CD8-positive, alpha-beta memory T cell (primary cell): ENCODE measurements at regions not wholly inside any gene's neighbourhood (a gene's known extent, or its start where the extent isn't known, plus 50 kb on each side); places are given as distances from the start of the nearest gene placed in this dataset.

Experiments
- CTCF ChIA-PET: fragments of 350-600 bp; sonication (Branson Sonifier 250); formaldehyde crosslinking; loops from one replicate; lab custom pipeline; 2021; ENCODE audit warnings: antibody characterized with exemption; lab: Charles Lee
- POLR2A ChIA-PET: fragments of 350-600 bp; sonication (Branson Sonifier 250); formaldehyde crosslinking; loops from one replicate; lab custom pipeline; 2021; ENCODE audit warnings: antibody characterized with exemption; lab: Charles Lee
- DNase-seq, 5 donors: peaks; one replicate each; pipeline versions ENCODE4 v3.0.0 to v3.0.0-alpha.2; 2020 to 2022; ENCODE audit warnings: mixed read lengths in 1 of 5
- H3K27ac ChIP-seq: one replicate; pipeline ENCODE4 v1.7.0; 2013; ENCODE audit warnings: low read depth, mild to moderate bottlenecking, low read length, moderate library complexity
- H3K27me3 ChIP-seq: 2 replicates; pipeline ENCODE4 v1.7.0; 2013; ENCODE audit warnings: low read length, mild to moderate bottlenecking; ENCODE audit not compliant: insufficient read depth, poor library complexity, severe bottlenecking
- H3K36me3 ChIP-seq: 2 replicates; pipeline ENCODE4 v1.7.0; 2013; ENCODE audit warnings: mild to moderate bottlenecking, low read length, moderate library complexity; ENCODE audit not compliant: insufficient read depth
- H3K4me1 ChIP-seq: 2 replicates; pipeline ENCODE4 v1.7.0; 2013; ENCODE audit warnings: mild to moderate bottlenecking, low read length, moderate library complexity; ENCODE audit not compliant: insufficient read depth
- H3K4me3 ChIP-seq: 2 replicates; pipeline ENCODE4 v1.7.0; 2013; ENCODE audit warnings: mild to moderate bottlenecking, low read length
- H3K9me3 ChIP-seq: 2 replicates; pipeline ENCODE4 v1.7.0; 2013; ENCODE audit warnings: mild to moderate bottlenecking, low read length
- H3K27ac Mint-ChIP-seq, 8 donors: one replicate each; pipeline ENCODE4 v1.8.0; 2020 to 2021; ENCODE audit warnings: mixed read lengths in 8 of 8, mild to moderate bottlenecking in 6 of 8, inconsistent platforms in 3 of 8, moderate library complexity in 3 of 8
- H3K27me3 Mint-ChIP-seq, 2 donors: one replicate each; pipeline ENCODE4 v1.8.0; 2020 to 2021; ENCODE audit warnings: mixed read lengths in 2 of 2, mild to moderate bottlenecking in 1 of 2, moderate library complexity in 1 of 2
- H3K36me3 Mint-ChIP-seq, 3 donors: one replicate each; pipeline ENCODE4 v1.8.0; 2020 to 2021; ENCODE audit warnings: mixed read lengths in 3 of 3, inconsistent platforms in 1 of 3, mild to moderate bottlenecking in 1 of 3
- H3K4me1 Mint-ChIP-seq, 3 donors: one replicate each; pipeline ENCODE4 v1.8.0; 2020 to 2021; ENCODE audit warnings: mixed read lengths in 3 of 3, inconsistent platforms in 1 of 3, mild to moderate bottlenecking in 1 of 3
- H3K4me3 Mint-ChIP-seq, 7 donors: one replicate each; pipeline ENCODE4 v1.8.0; 2020 to 2021; ENCODE audit warnings: mixed read lengths in 7 of 7, mild to moderate bottlenecking in 6 of 7, moderate library complexity in 4 of 7, inconsistent platforms in 2 of 7
- H3K9me3 Mint-ChIP-seq, 5 donors: one replicate each; pipeline ENCODE4 v1.8.0; 2020 to 2022; ENCODE audit warnings: mixed read lengths in 5 of 5, mild to moderate bottlenecking in 3 of 5, moderate library complexity in 2 of 5, inconsistent platforms in 1 of 5

DNA sequence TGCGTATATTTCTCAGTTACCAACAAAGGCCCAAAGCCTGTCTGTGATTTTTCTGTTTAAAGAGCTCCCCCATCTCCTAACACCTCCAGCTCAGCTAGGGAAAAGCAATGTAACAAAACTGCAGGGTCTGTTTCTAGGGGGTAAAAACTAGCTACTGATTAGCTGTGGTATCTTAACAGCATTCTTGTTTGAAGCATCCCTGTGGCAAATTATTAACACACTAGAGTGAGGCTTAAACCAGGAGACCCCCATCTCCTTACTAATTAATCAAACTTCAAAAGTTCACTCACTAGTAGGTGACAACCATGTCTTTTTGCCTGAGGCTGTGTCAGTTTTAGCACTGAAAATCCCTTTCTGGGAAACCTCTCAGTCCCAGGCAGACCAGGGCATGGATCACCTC, 186.2 kb upstream of the PARD3B start:
- Mint-ChIP-seq H3K9me3 (no peaks in the 10 kb centered on the region), H3K4me3 (no peak overlapping the region), H3K27me3 (peaks cover 2 to 17% of the 10 kb centered on the region in 2 donors), H3K4me1 (no peaks in the 10 kb centered on the region), H3K36me3 (peaks cover 0 to 2% (median 0%) of the 10 kb centered on the region in 3 donors), H3K27ac (no peak overlapping the region)
- ChIA-PET CTCF (no interaction called here), POLR2A (no interaction called here)
- Histone ChIP-seq H3K4me3 (no peak overlapping the region), H3K4me1 (no peaks in the 10 kb centered on the region), H3K27me3 (no peaks in the 10 kb centered on the region), H3K36me3 (no peaks in the 10 kb centered on the region), H3K27ac (no peak overlapping the region), H3K9me3 (no peaks in the 10 kb centered on the region)
- DNase-seq, result no peak

DNA sequence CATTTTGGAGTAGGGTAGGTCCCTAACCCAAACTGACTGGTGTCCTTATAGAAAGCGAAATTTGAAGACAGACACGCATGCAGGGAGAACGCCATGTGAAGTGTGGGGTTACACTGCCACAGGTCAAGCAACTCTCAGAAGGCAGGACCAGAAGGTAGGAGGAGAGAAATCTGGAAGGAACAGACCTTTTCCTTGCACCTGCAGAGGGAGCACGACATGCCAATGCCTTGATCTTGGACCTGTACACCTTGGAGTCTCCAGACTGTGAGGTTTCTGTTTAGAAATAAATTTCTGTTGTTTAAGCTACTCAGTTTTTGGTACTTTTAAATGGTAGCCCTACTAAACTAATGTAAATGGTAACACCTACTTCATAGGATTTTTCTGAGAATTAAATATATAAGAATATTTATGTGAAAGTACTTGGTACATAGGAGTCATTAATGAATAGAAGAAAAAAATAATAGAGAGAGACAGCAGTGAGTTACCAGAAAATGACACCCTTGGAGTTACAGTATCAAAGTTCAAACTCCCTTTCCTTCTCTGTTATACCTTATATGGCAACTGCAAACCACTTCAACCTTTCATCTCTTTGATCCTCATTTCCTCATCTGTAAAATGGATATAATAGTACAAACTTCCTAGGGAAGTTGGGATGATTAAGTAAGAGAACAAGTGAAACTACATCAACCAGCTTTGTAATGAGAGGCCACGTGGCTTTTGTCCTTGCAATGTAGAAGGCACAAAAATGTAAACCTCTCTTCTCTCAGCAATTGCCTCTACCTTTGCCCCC, 184.9 kb upstream of the PARD3B start:
- no peak overlapping the region for H3K4me3 Mint-ChIP-seq
- Histone ChIP-seq H3K27me3 (no peaks in the 10 kb centered on the region), H3K4me1 (no peaks in the 10 kb centered on the region), H3K36me3 (no peaks in the 10 kb centered on the region), H3K9me3 (no peaks in the 10 kb centered on the region), H3K27ac (no peak overlapping the region), H3K4me3 (no peak overlapping the region)
- no peaks in the 10 kb centered on the region for H3K4me1 Mint-ChIP-seq
- H3K27me3 Mint-ChIP-seq, result peaks cover 2 to 6% of the 10 kb centered on the region in 2 donors
- H3K36me3 Mint-ChIP-seq, result peaks cover 0 to 2% (median 0%) of the 10 kb centered on the region in 3 donors
- POLR2A ChIA-PET, result no interaction called here
- no peak overlapping the region for H3K27ac Mint-ChIP-seq
- CTCF ChIA-PET, result no interaction called here
- DNase-seq, result no peak
- H3K9me3 Mint-ChIP-seq, result no peaks in the 10 kb centered on the region

DNA sequence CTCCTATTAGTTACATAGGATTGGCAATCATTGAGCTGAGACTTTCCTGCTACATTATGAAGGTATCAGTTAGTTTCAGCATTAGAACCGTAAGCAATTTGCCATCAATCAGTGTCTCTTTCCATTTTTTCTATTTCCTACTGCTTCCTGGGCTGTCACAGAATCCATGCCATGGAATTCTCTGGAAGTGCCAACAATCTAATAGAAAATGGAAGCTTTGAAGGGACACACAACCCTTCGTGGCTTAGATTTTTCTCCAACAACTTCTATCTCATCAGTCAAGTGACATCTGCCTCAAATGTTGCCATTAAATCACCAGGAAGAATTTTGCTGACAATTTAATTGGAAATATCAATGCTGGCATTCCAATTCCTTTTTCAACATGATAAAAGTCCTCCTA, 183.5 kb upstream of the PARD3B start:
- DNase-seq, result no peak
- peaks cover 0 to under 1% (median 0%) of the 10 kb centered on the region in 3 donors for H3K36me3 Mint-ChIP-seq
- Histone ChIP-seq H3K27ac (no peak overlapping the region), H3K4me3 (no peak overlapping the region), H3K9me3 (no peaks in the 10 kb centered on the region), H3K4me1 (no peaks in the 10 kb centered on the region), H3K36me3 (no peaks in the 10 kb centered on the region), H3K27me3 (no peaks in the 10 kb centered on the region)
- ChIA-PET POLR2A (no interaction called here), CTCF (no interaction called here)
- H3K4me3 Mint-ChIP-seq, result no peak overlapping the region
- H3K27me3 Mint-ChIP-seq, result peaks cover under 1 to 2% of the 10 kb centered on the region in 2 donors
- no peak overlapping the region for H3K27ac Mint-ChIP-seq
- no peaks in the 10 kb centered on the region for H3K4me1 Mint-ChIP-seq
- no peaks in the 10 kb centered on the region for H3K9me3 Mint-ChIP-seq

DNA sequence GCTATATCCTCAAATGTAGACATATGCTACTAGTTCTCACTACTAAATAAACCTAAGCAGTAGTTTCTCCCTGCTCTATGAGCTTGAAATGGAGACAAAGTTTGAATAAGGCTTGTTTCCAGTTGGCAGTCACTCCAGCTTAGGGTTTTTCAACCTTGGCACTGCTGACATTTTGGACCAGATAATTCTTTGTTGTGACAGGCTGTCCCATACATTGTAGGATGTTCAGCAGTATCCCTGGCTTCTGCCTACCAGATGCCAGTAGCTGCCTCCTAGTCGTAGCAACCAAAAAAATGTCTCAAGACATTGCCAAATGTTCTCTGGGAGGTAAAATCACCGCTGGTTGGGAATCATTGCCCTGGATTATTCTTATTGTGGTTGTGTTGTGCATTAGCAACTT, 182.7 kb upstream of the PARD3B start:
- no peaks in the 10 kb centered on the region for H3K4me1 Mint-ChIP-seq
- DNase-seq, result no peak
- Histone ChIP-seq H3K27me3 (no peaks in the 10 kb centered on the region), H3K4me1 (no peaks in the 10 kb centered on the region), H3K4me3 (no peak overlapping the region), H3K9me3 (no peaks in the 10 kb centered on the region), H3K36me3 (no peaks in the 10 kb centered on the region), H3K27ac (no peak overlapping the region)
- H3K27ac Mint-ChIP-seq, result no peak overlapping the region
- CTCF ChIA-PET, result no interaction called here
- H3K27me3 Mint-ChIP-seq, result no peaks in the 10 kb centered on the region
- no peaks in the 10 kb centered on the region for H3K9me3 Mint-ChIP-seq
- no peak overlapping the region for H3K4me3 Mint-ChIP-seq
- POLR2A ChIA-PET, result no interaction called here
- no peaks in the 10 kb centered on the region for H3K36me3 Mint-ChIP-seq

DNA sequence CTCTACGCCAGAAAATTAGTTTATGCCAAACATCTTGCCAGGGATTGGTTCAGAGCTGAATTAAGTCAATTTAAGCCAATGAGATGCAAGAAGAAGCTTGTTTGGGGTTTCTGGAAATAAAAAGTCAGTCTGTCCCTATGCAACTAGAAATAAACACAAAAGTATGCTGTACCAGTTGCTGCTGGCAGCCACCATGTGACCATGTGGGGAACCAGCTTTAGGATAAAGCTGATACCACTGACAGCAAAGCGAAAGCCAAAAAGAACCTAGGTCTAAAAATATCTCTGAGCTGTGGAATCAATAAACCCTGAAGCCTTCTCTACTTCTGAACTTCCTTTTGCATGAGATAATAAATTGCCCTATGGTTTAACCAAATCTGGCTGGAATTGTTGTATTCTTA, 181.8 kb upstream of the PARD3B start:
- Mint-ChIP-seq H3K4me1 (no peaks in the 10 kb centered on the region), H3K27me3 (no peaks in the 10 kb centered on the region), H3K9me3 (no peaks in the 10 kb centered on the region), H3K27ac (no peak overlapping the region), H3K4me3 (no peak overlapping the region), H3K36me3 (no peaks in the 10 kb centered on the region)
- Histone ChIP-seq H3K9me3 (no peaks in the 10 kb centered on the region), H3K27me3 (no peaks in the 10 kb centered on the region), H3K27ac (no peak overlapping the region), H3K4me3 (no peak overlapping the region), H3K36me3 (no peaks in the 10 kb centered on the region), H3K4me1 (no peaks in the 10 kb centered on the region)
- ChIA-PET POLR2A (no interaction called here), CTCF (interaction anchor here (0.7 kb wide), 1 partner anchor 119 kb away, joined by 3 read pairs; no protein-coding TSS in a partner anchor)
- DNase-seq, result no peak

DNA sequence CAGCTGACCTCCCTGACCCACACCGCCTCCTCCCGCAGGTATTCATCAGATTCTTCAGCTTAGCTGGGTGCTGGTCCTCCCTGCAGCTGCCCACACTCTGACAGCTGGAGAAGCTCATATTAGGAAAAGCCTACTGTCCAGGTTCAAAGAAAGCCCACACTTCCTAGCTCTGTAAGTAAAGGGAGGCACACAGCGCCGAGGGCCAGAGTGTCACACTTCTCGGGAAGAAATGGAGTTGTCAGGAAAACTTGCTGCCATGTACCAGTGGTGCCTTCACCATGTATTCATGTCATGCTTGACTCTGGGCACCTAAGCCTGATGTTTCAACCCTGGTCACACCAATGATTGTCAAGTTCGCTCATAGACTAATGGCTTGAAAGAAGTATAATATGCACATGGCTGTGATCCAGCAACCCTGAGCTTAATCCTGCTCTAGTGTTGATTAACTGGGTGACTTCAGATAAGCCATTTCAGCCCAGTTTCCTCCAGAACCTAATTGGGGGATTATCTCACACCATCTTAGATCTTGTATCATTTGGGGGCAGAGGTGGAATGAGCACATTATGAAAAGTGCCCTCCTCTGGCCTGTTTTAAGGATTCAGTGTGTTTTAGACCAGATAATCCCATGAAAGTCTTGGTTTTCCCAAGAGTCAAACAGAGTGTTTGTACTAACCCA, 180.3 kb upstream of the PARD3B start:
- Histone ChIP-seq H3K4me3 (no peak overlapping the region), H3K27ac (no peak overlapping the region), H3K4me1 (no peaks in the 10 kb centered on the region), H3K9me3 (no peaks in the 10 kb centered on the region), H3K36me3 (no peaks in the 10 kb centered on the region), H3K27me3 (no peaks in the 10 kb centered on the region)
- ChIA-PET CTCF (no interaction called here), POLR2A (no interaction called here)
- Mint-ChIP-seq H3K36me3 (no peaks in the 10 kb centered on the region), H3K27me3 (peaks cover 0 to 6% of the 10 kb centered on the region in 2 donors), H3K4me3 (no peak overlapping the region), H3K4me1 (no peaks in the 10 kb centered on the region), H3K9me3 (no peaks in the 10 kb centered on the region), H3K27ac (no peak overlapping the region)
- DNase-seq, result no peak

DNA sequence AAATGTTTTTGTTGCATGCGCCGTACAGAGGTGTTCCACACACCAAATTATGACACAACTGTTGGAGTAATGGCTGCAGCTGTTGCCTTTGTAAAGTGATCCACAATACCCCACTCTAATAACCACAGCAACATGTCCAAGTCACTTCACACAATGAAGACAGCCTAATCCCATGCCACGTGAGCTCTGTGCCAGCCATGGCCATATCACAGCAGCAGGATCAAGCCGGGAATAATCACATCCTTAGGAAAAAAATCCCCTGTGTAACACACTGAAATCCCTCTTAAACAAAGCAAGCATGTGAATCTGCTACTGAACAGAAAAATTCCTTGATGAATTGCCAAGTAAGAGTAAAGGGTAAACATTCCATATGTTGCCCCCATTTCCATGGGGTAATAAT, 179.5 kb upstream of the PARD3B start:
- ChIA-PET POLR2A (no interaction called here), CTCF (no interaction called here)
- no peak for DNase-seq
- no peaks in the 10 kb centered on the region for H3K36me3 ChIP-seq
- H3K27ac Mint-ChIP-seq, result no peak overlapping the region
- no peaks in the 10 kb centered on the region for H3K36me3 Mint-ChIP-seq
- no peak overlapping the region for H3K27ac ChIP-seq
- no peak overlapping the region for H3K4me3 ChIP-seq
- H3K9me3 ChIP-seq, result no peaks in the 10 kb centered on the region
- no peaks in the 10 kb centered on the region for H3K27me3 ChIP-seq
- H3K9me3 Mint-ChIP-seq, result no peaks in the 10 kb centered on the region
- no peaks in the 10 kb centered on the region for H3K4me1 Mint-ChIP-seq
- H3K4me3 Mint-ChIP-seq, result no peak overlapping the region
- H3K27me3 Mint-ChIP-seq, result peaks cover 0 to 6% of the 10 kb centered on the region in 2 donors
- H3K4me1 ChIP-seq, result no peaks in the 10 kb centered on the region

DNA sequence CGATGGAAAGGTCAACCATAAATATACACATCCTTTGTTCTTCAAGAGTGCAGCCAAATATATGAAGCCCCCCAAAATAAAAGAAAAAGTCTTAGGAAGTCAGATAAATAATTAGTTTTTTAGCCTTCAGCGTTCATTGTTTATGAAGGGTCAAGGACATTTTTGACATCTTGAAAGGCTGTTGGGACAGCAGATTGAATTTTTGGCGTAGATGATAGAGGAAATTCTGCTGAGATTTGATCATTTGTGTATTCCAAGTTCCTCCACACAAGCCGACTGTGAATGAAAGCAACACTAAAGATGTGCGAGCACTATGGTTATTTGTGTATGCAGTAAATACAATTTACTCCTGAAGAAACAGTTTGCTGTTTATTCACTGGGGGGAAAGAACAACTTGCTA, 177.8 kb upstream of the PARD3B start:
- Histone ChIP-seq H3K4me3 (no peak overlapping the region), H3K4me1 (no peaks in the 10 kb centered on the region), H3K9me3 (no peaks in the 10 kb centered on the region), H3K27me3 (no peaks in the 10 kb centered on the region), H3K27ac (no peak overlapping the region), H3K36me3 (no peaks in the 10 kb centered on the region)
- CTCF ChIA-PET, result no interaction called here
- POLR2A ChIA-PET, result no interaction called here
- Mint-ChIP-seq H3K27me3 (peaks cover 0 to 6% of the 10 kb centered on the region in 2 donors), H3K4me3 (no peak overlapping the region), H3K36me3 (no peaks in the 10 kb centered on the region), H3K4me1 (no peaks in the 10 kb centered on the region), H3K9me3 (no peaks in the 10 kb centered on the region), H3K27ac (no peak overlapping the region)
- no peak for DNase-seq
